H9 (cell line): ENCODE measurements at regions not wholly inside any gene's neighbourhood (a gene's known extent, or its start where the extent isn't known, plus 50 kb on each side); places are given as distances from the start of the nearest gene placed in this dataset.

Source experiments
- DNase-seq: peaks from one replicate; pipeline ENCODE4 v3.0.0-alpha.2; 2017
- H2AFZ ChIP-seq: one replicate; pipeline ENCODE4 v1.6.1; 2013; ENCODE audit warnings: mild to moderate bottlenecking, low read length, control low read depth, moderate library complexity
- H2AK5ac ChIP-seq: 2 replicates; pipeline ENCODE4 v1.6.1; 2013; ENCODE audit warnings: low read length, control low read depth, mixed read lengths; ENCODE audit not compliant: insufficient read length
- H2BK120ac ChIP-seq: one replicate; pipeline ENCODE4 v1.6.1; 2013; ENCODE audit warnings: low read depth, mild to moderate bottlenecking, low read length, control low read depth, inconsistent platforms; ENCODE audit not compliant: poor library complexity, severe bottlenecking
- H2BK12ac ChIP-seq: 2 replicates; pipeline ENCODE4 v1.6.1; 2013; ENCODE audit warnings: low read length, control low read depth, mixed read lengths, low read depth; ENCODE audit not compliant: insufficient read length
- H2BK15ac ChIP-seq: 2 replicates; pipeline ENCODE4 v1.6.1; 2013; ENCODE audit warnings: low read depth, low read length, control low read depth
- H2BK20ac ChIP-seq: one replicate; pipeline ENCODE4 v1.6.1; 2013; ENCODE audit warnings: low read depth, mild to moderate bottlenecking, low read length, control low read depth, inconsistent platforms; ENCODE audit not compliant: poor library complexity, severe bottlenecking
- H2BK5ac ChIP-seq: 2 replicates; pipeline ENCODE4 v1.6.1; 2013; ENCODE audit warnings: low read length, control low read depth, mixed read lengths; ENCODE audit not compliant: insufficient read length
- H3K14ac ChIP-seq: 2 replicates; pipeline ENCODE4 v1.6.1; 2013; ENCODE audit warnings: low read length, control low read depth; ENCODE audit not compliant: insufficient read depth
- H3K18ac ChIP-seq: 2 replicates; pipeline ENCODE4 v1.6.1; 2013; ENCODE audit warnings: low read depth, mild to moderate bottlenecking, mixed read lengths, low read length, control low read depth; ENCODE audit not compliant: insufficient read length
- H3K23ac ChIP-seq: 2 replicates; pipeline ENCODE4 v1.6.1; 2013; ENCODE audit warnings: low read length, control low read depth, mixed read lengths, low read depth; ENCODE audit not compliant: insufficient read length
- H3K23me2 ChIP-seq: 2 replicates; pipeline ENCODE4 v1.6.1; 2013; ENCODE audit warnings: low read depth, mild to moderate bottlenecking, mixed read lengths, low read length, control low read depth; ENCODE audit not compliant: insufficient read length, poor library complexity, severe bottlenecking
- H3K27ac ChIP-seq: 2 replicates; pipeline ENCODE4 v1.5.1; 2013; ENCODE audit warnings: low read length, control low read depth, mixed read lengths, low read depth; ENCODE audit not compliant: insufficient read length
- H3K27me3 ChIP-seq: 2 replicates; pipeline ENCODE4 v1.6.1; 2013; ENCODE audit warnings: low read length, control low read depth, inconsistent platforms; ENCODE audit not compliant: insufficient read depth
- H3K4ac ChIP-seq: 2 replicates; pipeline ENCODE4 v1.6.1; 2013; ENCODE audit warnings: low read depth, mild to moderate bottlenecking, control low read depth, inconsistent platforms, low read length, moderate library complexity
- H3K4me1 ChIP-seq: 2 replicates; pipeline ENCODE4 v1.6.1; 2013; ENCODE audit warnings: low read length, control low read depth, inconsistent platforms; ENCODE audit not compliant: insufficient read depth
- H3K4me2 ChIP-seq: 2 replicates; pipeline ENCODE4 v1.6.1; 2013; ENCODE audit warnings: low read length, control low read depth, mixed read lengths; ENCODE audit not compliant: insufficient read length, insufficient read depth
- H3K56ac ChIP-seq: 2 replicates; pipeline ENCODE4 v1.6.1; 2013; ENCODE audit warnings: low read depth, mild to moderate bottlenecking, mixed read lengths, low read length, control low read depth; ENCODE audit not compliant: insufficient read length
- H3K79me1 ChIP-seq: 2 replicates; pipeline ENCODE4 v1.6.1; 2013; ENCODE audit warnings: low read depth, mild to moderate bottlenecking, moderate library complexity, low read length, control low read depth, inconsistent platforms; ENCODE audit not compliant: insufficient read depth, poor library complexity, severe bottlenecking
- H3K79me2 ChIP-seq: 2 replicates; pipeline ENCODE4 v1.6.1; 2013; ENCODE audit warnings: low read length, control low read depth, inconsistent platforms; ENCODE audit not compliant: insufficient read depth
- H3K9ac ChIP-seq: 2 replicates; pipeline ENCODE4 v1.6.1; 2013; ENCODE audit warnings: low read length, control low read depth, mixed read lengths; ENCODE audit not compliant: insufficient read length; ENCODE audit errors: extremely low read depth
- H3K9me3 ChIP-seq: one replicate; pipeline ENCODE4 v1.6.1; 2013; ENCODE audit warnings: low read depth, low read length, inconsistent platforms; ENCODE audit not compliant: control insufficient read depth
- H3T11ph ChIP-seq: one replicate; pipeline ENCODE4 v1.6.1; 2013; ENCODE audit warnings: mild to moderate bottlenecking, low read length, control low read depth, inconsistent platforms
- H4K20me1 ChIP-seq: one replicate; pipeline ENCODE4 v1.6.1; 2013; ENCODE audit not compliant: control insufficient read depth, insufficient read length, insufficient read depth
- H4K5ac ChIP-seq: 2 replicates; pipeline ENCODE4 v1.6.1; 2013; ENCODE audit warnings: low read depth, mild to moderate bottlenecking, mixed read lengths, low read length, control low read depth; ENCODE audit not compliant: insufficient read length
- H4K8ac ChIP-seq: replicated peaks from 2 replicates; pipeline ENCODE4 v1.6.1; 2013; ENCODE audit warnings: low read length, control low read depth, mixed read lengths, low read depth; ENCODE audit not compliant: insufficient read length
- H4K91ac ChIP-seq: 2 replicates; pipeline ENCODE4 v1.6.1; 2013; ENCODE audit warnings: low read depth, mild to moderate bottlenecking, moderate library complexity, mixed read lengths, low read length, control low read depth; ENCODE audit not compliant: insufficient read length
- H3K27ac Mint-ChIP-seq, 3 experiments: 2 replicates in 2 of 3; 3 replicates in 1 of 3; pipeline ENCODE4 v1.8.0; 2020 to 2021; ENCODE audit warnings: mixed read lengths in 3 of 3, mild to moderate bottlenecking in 1 of 3, moderate library complexity in 1 of 3
- H3K27me3 Mint-ChIP-seq: 2 replicates; pipeline ENCODE4 v1.8.0; 2021; ENCODE audit warnings: low read depth, mild to moderate bottlenecking, moderate library complexity, mixed read lengths
- H3K36me3 Mint-ChIP-seq, 3 experiments: 2 replicates in 2 of 3; 3 replicates in 1 of 3; pipeline ENCODE4 v1.8.0; 2020 to 2021; ENCODE audit warnings: low read depth in 3 of 3, mixed read lengths in 3 of 3; ENCODE audit not compliant: insufficient read depth in 1 of 3
- H3K4me1 Mint-ChIP-seq, 2 experiments: 2 replicates each; pipeline ENCODE4 v1.8.0; 2020; ENCODE audit warnings: mixed read lengths in 2 of 2
- H3K4me3 Mint-ChIP-seq, 2 experiments: 2 replicates in 1 of 2; 3 replicates in 1 of 2; pipeline ENCODE4 v1.8.0; 2020 to 2021; ENCODE audit warnings: mild to moderate bottlenecking in 2 of 2, mixed read lengths in 2 of 2, moderate library complexity in 1 of 2
- H3K9me3 Mint-ChIP-seq, 2 experiments: 2 replicates in 1 of 2; 3 replicates in 1 of 2; pipeline ENCODE4 v1.8.0; 2020; ENCODE audit warnings: mild to moderate bottlenecking in 2 of 2, mixed read lengths in 2 of 2, moderate library complexity in 1 of 2
- CTCF ChIP-seq: fragments of 200-600 bp; sonication (generic); conservative IDR thresholded peaks from 3 replicates; pipeline ENCODE4 v1.8.0; 2021; ENCODE audit warnings: antibody characterized with exemption, mild to moderate bottlenecking
- WGBS: extraction: QIAGEN DNeasy Blood & Tissue Kit; methylation state at CpG from one replicate; pipeline ENCODE4 v1.1.7; 2013; ENCODE audit warnings: missing lambda C conversion rate, low lambda C conversion rate, mixed read lengths; ENCODE audit not compliant: insufficient read length; ENCODE audit errors: extremely low coverage; 5-methylcytosine and 5-hydroxymethylcytosine counted together

- H3K9ac ChIP-seq: no peak overlapping the region
Measured at GRCh38 chr7:79506481-79506880, 53.0 kb upstream of the MAGI2 start.

More at GRCh38 chr7:79506481-79506880, 53.0 kb upstream of the MAGI2 start:
- Histone ChIP-seq H3K56ac (no peak overlapping the region), H3K14ac (no peak overlapping the region), H2BK15ac (no peak overlapping the region), H4K8ac (no peak overlapping the region), H3K27me3 (no peaks in the 10 kb centered on the region), H4K91ac (no peak overlapping the region), H3K23me2 (no peaks in the 10 kb centered on the region), H3K27ac (no peak overlapping the region), H3K4me2 (no peak overlapping the region), H4K5ac (no peak overlapping the region), H2BK120ac (no peak overlapping the region), H2AFZ (peak overlapping the region; percentile 62), H3T11ph (peak overlapping the region; percentile 17), H2BK12ac (no peak overlapping the region), H2BK5ac (no peak overlapping the region), H3K79me1 (no peaks in the 10 kb centered on the region), H3K9me3 (no peaks in the 10 kb centered on the region), H3K18ac (no peak overlapping the region), H3K4me1 (peaks cover 2% of the 10 kb centered on the region), H3K4ac (no peak overlapping the region), H3K23ac (no peak overlapping the region), H3K79me2 (no peaks in the 10 kb centered on the region), H2BK20ac (no peak overlapping the region), H2AK5ac (no peak overlapping the region), H4K20me1 (no peaks in the 10 kb centered on the region)
- TF ChIP-seq CTCF: no peak
- Mint-ChIP-seq H3K27me3 (no peaks in the 10 kb centered on the region), H3K27ac (peak overlapping the region in 1 of 3 experiments; percentile 66; a peak in 1 of 7 replicates), H3K36me3 (no peaks in the 10 kb centered on the region), H3K4me3 (no peak overlapping the region), H3K9me3 (no peaks in the 10 kb centered on the region), H3K4me1 (peaks cover 10 to 17% of the 10 kb centered on the region in 2 experiments)
- DNase-seq: no peak
- WGBS: no CpG with 5 or more reads among the region's 2 CpGs
